Kidney epithelial cell (primary cell): ENCODE measurements at regions not wholly inside any gene's neighbourhood (a gene's known extent, or its start where the extent isn't known, plus 50 kb on each side); places are given as distances from the start of the nearest gene placed in this dataset.

ENCODE experiments used
- DNase-seq: peaks from one replicate; pipeline ENCODE4 v3.0.0-alpha.2; 2010; ENCODE audit warnings: low read depth
- H3K27me3 ChIP-seq: 2 replicates; pipeline ENCODE4 v1.6.0; 2011; ENCODE audit warnings: low read length; ENCODE audit not compliant: control insufficient read depth, insufficient read depth
- H3K36me3 ChIP-seq: 2 replicates; pipeline ENCODE4 v1.5.1; 2011; ENCODE audit warnings: low read length; ENCODE audit not compliant: control insufficient read depth, insufficient read depth
- H3K4me3 ChIP-seq: 2 replicates; pipeline ENCODE4 v1.5.1; 2011; ENCODE audit warnings: low read depth, mild to moderate bottlenecking, control low read depth, low read length
- TF ChIP-seq, protein P1 (sequence below): IDR thresholded peaks from 2 replicates; pipeline ENCODE4 v1.5.1; 2011; ENCODE audit warnings: mild to moderate bottlenecking, moderate library complexity, low read length, control low read depth, inconsistent platforms; ENCODE audit not compliant: insufficient read depth, poor library complexity, severe bottlenecking

DNA sequence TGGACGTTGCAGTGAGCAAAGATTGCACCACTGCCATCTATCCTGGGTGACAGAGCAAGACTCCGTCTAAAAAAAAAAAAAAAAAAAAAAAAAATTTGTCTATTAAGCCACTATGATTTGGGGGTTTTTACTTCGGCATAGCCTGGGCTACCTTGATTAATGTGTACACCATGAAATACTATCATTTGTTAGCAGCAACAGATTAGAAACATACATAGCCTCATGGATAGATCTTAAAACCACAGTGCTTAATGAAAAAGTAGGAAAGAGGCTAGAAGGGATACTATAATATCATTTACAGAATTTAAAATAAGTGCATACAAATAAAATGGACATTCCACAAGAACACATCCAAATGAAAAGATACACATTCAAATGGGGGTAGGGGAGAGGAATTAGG is 77.3 kb upstream of the IL6 start:
- TF ChIP-seq, protein P1, sequence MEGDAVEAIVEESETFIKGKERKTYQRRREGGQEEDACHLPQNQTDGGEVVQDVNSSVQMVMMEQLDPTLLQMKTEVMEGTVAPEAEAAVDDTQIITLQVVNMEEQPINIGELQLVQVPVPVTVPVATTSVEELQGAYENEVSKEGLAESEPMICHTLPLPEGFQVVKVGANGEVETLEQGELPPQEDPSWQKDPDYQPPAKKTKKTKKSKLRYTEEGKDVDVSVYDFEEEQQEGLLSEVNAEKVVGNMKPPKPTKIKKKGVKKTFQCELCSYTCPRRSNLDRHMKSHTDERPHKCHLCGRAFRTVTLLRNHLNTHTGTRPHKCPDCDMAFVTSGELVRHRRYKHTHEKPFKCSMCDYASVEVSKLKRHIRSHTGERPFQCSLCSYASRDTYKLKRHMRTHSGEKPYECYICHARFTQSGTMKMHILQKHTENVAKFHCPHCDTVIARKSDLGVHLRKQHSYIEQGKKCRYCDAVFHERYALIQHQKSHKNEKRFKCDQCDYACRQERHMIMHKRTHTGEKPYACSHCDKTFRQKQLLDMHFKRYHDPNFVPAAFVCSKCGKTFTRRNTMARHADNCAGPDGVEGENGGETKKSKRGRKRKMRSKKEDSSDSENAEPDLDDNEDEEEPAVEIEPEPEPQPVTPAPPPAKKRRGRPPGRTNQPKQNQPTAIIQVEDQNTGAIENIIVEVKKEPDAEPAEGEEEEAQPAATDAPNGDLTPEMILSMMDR: no peak

DNA sequence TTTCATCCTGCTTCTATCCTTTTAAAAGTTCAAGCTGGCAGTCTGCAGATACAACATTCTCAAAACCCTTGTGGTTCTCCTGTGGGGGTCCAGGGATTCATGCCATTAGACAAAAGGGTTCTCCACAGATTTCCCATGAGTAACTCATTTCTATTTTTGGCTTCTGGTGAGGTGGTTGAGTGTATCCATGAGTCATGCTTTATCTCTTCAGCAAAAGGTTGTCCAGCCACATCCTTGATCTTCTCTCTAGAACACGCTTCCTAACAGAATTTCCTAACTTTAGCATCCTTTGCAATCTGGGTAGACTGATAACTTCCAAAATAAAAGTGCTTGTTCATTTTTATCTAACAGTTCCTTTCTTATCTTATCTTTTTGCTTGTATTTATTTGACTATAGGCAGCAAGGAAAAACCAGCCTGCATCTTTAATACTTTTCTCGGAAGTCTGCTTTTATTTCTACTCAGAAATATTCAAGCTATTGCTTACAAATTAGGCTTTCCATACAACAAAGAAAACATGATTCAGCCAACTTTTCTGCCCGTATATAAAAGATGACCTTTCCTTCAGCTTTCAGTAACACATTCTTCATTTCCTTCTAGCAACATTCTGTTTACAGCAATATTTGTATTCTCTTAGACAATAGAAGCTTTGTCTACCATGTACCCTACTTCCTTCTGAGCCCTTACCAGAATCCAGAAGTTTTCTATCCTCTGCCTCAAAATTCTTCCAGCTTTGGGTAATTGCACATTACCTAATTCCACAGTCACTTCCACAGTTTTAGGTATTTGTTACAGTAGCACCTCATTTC is 79.3 kb upstream of the IL6 start:
- TF ChIP-seq, protein P1: no peak
- Histone ChIP-seq H3K27me3 (no peaks in the 10 kb centered on the region), H3K36me3 (no peaks in the 10 kb centered on the region), H3K4me3 (no peak overlapping the region)
- DNase-seq: peak; percentile 64

More for the DNA sequence above, 77.3 kb upstream of the IL6 start:
- H3K27me3 ChIP-seq: no peaks in the 10 kb centered on the region
- H3K36me3 ChIP-seq: no peaks in the 10 kb centered on the region
- DNase-seq: no peak
- no peak overlapping the region for H3K4me3 ChIP-seq

DNA sequence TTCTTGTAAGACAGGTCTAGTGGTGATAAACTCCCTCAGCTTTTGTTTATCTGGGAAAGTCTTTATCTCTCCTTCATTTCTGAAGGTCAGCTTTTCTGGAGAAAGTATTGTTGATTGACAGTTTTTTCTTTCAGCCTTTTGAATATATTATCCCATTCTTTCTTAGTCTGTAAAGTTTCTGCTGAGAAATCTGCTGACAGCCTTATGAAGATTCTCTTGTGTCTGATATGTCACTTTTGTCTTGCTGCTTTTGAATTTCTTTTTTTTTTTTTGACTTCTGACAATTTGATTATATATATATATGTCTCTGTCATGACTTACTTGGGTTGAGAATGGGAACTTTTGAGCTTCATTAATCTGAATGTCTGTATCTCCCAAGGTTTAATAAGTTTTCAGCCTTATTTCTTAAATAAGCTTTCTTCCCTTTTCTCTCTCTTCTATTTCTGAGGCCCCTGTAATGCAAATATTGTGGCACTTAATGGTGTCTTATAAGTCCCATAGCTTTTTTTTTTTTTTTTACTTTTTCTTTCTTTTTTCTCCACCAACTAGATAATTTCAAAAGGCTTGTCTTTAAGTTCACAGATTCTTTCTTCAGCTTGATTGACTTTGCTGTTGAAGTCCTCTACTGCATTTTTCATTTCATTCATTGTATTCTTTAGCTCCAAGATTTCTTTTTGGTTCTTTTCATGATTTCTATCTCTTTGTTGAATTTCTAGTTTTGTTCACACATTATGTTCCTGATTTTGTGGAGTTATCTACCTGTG is 81.4 kb upstream of the IL6 start:
- H3K4me3 ChIP-seq: no peak overlapping the region
- H3K27me3 ChIP-seq: no peaks in the 10 kb centered on the region
- H3K36me3 ChIP-seq: no peaks in the 10 kb centered on the region
- TF ChIP-seq, protein P1: no peak
- no peak for DNase-seq

DNA sequence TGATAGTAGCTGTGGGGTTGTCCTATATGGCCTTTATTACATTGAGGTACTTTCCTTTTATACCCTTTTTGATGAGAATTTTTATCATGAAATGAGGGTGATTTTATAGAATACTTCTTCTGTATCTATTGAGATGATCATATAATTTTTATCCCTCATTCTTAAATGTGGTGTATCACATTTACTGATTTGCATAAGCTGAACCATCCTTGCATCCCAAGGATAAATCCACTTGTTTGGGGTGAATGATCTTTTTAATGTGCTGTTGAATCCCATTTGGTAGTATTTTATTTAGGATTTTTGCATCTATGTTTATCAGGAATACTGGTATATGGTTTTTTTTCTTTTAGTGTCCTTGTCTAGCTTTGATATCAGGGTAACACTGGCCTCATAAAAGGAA is 84.5 kb upstream of the IL6 start:
- DNase-seq: no peak
- Histone ChIP-seq H3K4me3 (no peak overlapping the region), H3K27me3 (no peaks in the 10 kb centered on the region), H3K36me3 (no peaks in the 10 kb centered on the region)
- TF ChIP-seq, protein P1: no peak

DNA sequence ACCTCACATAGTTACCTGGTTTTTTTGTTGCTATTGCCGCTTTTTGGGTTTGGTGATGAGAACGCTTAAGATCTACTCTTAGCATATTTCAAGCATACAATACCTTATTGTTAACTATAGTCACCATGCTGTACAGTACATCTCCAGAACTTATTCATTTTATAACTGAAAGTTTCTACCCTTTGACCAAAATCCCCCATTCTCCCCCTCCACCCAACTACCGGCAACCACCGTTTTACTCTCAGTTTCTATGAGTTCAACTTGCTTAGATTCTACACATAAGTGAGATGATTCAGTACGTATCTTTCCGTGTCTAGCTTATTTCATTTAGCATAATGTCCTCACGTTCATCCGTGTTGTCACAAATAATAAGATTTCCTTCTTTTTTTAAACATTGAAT is 86.7 kb upstream of the IL6 start:
- no peaks in the 10 kb centered on the region for H3K36me3 ChIP-seq
- TF ChIP-seq, protein P1: no peak

DNA sequence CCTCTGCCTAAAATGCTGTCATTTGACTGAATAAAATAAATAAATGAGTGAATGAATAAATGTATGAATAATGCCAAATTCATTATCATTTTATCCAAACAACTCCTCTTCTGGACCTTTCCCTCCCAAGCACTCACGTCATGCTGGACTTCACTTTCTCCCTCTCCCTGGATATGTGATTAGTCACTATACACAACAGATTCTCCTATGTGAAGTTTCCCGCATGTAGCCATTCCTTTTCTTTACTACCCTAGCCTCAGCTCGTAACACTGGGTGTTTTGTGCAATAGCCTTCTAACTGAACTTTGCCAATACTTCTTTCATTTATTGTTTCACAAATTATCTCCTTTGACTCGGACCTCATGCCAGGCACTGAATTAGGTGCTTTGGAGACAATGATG is 87.6 kb upstream of the IL6 start:
- DNase-seq: no peak
- no peak overlapping the region for H3K4me3 ChIP-seq
- no peaks in the 10 kb centered on the region for H3K27me3 ChIP-seq
- no peaks in the 10 kb centered on the region for H3K36me3 ChIP-seq
- TF ChIP-seq, protein P1: no peak

More for the DNA sequence above, 86.7 kb upstream of the IL6 start:
- no peak for DNase-seq
- no peaks in the 10 kb centered on the region for H3K27me3 ChIP-seq
- no peak overlapping the region for H3K4me3 ChIP-seq
